SU-DHL-6 (cell line): ENCODE measurements at regions not wholly inside any gene's neighbourhood (a gene's known extent, or its start where the extent isn't known, plus 50 kb on each side); places are given as distances from the start of the nearest gene placed in this dataset.

Experiments used
- EZH2phosphoT487 ChIP-seq: fragments of 200-600 bp; sonication (generic), shearing (Covaris generic); conservative IDR thresholded peaks from 2 replicates; pipeline ENCODE4 v1.6.1; 2018; ENCODE audit warnings: mild to moderate bottlenecking, antibody characterized with exemption, low read length, moderate library complexity, mixed read lengths
- TF ChIP-seq, protein P1 (sequence below): fragments of 200-600 bp; sonication (generic); IDR thresholded peaks from one replicate; pipeline ENCODE4 v1.5.1; 2017; ENCODE audit warnings: antibody characterized with exemption, mild to moderate bottlenecking, low read length, moderate library complexity; ENCODE audit not compliant: insufficient read depth, poor library complexity, severe bottlenecking

DNA sequence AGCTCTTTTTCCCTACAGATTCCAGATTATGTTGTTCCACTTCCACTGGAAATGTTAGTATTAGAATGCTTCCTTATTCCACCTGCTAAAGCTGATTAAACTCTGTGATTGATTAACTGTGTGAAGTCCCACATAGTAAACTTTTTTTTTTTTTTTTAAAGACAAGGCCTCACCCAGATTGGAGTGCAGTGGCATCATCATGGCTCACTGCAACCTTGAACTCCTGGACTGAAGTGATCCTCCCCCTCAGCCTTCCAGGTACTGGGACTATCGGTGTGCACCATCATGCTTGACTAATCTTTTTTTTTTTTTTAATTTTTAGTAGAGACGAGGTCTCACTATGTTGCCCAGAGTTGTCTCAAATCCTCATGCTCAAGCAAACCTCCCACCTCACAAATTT is 108.5 kb upstream of the RBMS1 start:
- TF ChIP-seq, protein P1, sequence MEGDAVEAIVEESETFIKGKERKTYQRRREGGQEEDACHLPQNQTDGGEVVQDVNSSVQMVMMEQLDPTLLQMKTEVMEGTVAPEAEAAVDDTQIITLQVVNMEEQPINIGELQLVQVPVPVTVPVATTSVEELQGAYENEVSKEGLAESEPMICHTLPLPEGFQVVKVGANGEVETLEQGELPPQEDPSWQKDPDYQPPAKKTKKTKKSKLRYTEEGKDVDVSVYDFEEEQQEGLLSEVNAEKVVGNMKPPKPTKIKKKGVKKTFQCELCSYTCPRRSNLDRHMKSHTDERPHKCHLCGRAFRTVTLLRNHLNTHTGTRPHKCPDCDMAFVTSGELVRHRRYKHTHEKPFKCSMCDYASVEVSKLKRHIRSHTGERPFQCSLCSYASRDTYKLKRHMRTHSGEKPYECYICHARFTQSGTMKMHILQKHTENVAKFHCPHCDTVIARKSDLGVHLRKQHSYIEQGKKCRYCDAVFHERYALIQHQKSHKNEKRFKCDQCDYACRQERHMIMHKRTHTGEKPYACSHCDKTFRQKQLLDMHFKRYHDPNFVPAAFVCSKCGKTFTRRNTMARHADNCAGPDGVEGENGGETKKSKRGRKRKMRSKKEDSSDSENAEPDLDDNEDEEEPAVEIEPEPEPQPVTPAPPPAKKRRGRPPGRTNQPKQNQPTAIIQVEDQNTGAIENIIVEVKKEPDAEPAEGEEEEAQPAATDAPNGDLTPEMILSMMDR: no peak
- TF ChIP-seq EZH2phosphoT487: no peak
